Neuronal stem cell (in vitro differentiated cells): ENCODE measurements at regions not wholly inside any gene's neighbourhood (a gene's known extent, or its start where the extent isn't known, plus 50 kb on each side); places are given as distances from the start of the nearest gene placed in this dataset.

Source experiments
- DNase-seq: peaks from one replicate; pipeline ENCODE4 v3.0.0-alpha.2; 2013; ENCODE audit warnings: low spot score
- H2AFZ ChIP-seq: one replicate; pipeline ENCODE4 v1.6.1; 2013; ENCODE audit warnings: mild to moderate bottlenecking, low read length, inconsistent platforms
- H2AK5ac ChIP-seq: 2 replicates; pipeline ENCODE4 v1.6.1; 2013; ENCODE audit warnings: low read depth, mild to moderate bottlenecking, inconsistent platforms, low read length, moderate library complexity, mixed read lengths
- H2BK120ac ChIP-seq: 2 replicates; pipeline ENCODE4 v1.6.1; 2013; ENCODE audit warnings: low read depth, mild to moderate bottlenecking, inconsistent platforms, low read length, moderate library complexity, mixed read lengths
- H2BK12ac ChIP-seq: one replicate; pipeline ENCODE4 v1.6.1; 2013; ENCODE audit warnings: low read length, inconsistent platforms
- H2BK15ac ChIP-seq: 2 replicates; pipeline ENCODE4 v1.6.1; 2013; ENCODE audit warnings: mild to moderate bottlenecking, low read length, inconsistent platforms, mixed read lengths
- H2BK5ac ChIP-seq: one replicate; pipeline ENCODE4 v1.6.1; 2013; ENCODE audit warnings: inconsistent platforms, mild to moderate bottlenecking, low read length, moderate library complexity
- H3K14ac ChIP-seq: one replicate; pipeline ENCODE4 v1.6.1; 2013; ENCODE audit warnings: low read length, inconsistent platforms
- H3K18ac ChIP-seq: 2 replicates; pipeline ENCODE4 v1.6.1; 2013; ENCODE audit warnings: low read length, inconsistent platforms
- H3K23ac ChIP-seq: 2 replicates; pipeline ENCODE4 v1.6.1; 2013; ENCODE audit warnings: low read depth, mild to moderate bottlenecking, mixed read lengths, low read length, inconsistent platforms; ENCODE audit not compliant: poor library complexity
- H3K27ac ChIP-seq: replicated peaks from 3 replicates; pipeline ENCODE4 v1.5.1; 2013; ENCODE audit warnings: low read length, inconsistent platforms
- H3K27me3 ChIP-seq, 3 experiments: 2 replicates each; pipeline ENCODE4 v1.6.1; 2013; ENCODE audit warnings: low read length in 3 of 3, mild to moderate bottlenecking in 2 of 3, inconsistent platforms in 1 of 3, low read depth in 1 of 3, mixed read lengths in 1 of 3, moderate library complexity in 1 of 3; ENCODE audit not compliant: control insufficient read depth in 3 of 3, insufficient read depth in 3 of 3
- H3K36me3 ChIP-seq, 2 donors: replicated peaks in 1 of 2; 2 replicates each; pipeline ENCODE4 v1.6.1; 2013; ENCODE audit warnings: low read length in 2 of 2; ENCODE audit not compliant: control insufficient read depth in 2 of 2, insufficient read depth in 2 of 2
- H3K4ac ChIP-seq: 2 replicates; pipeline ENCODE4 v1.6.1; 2013; ENCODE audit warnings: inconsistent platforms, mild to moderate bottlenecking, low read length, moderate library complexity
- H3K4me1 ChIP-seq, 2 donors: 1 replicate in 1 of 2; 2 replicates in 1 of 2; pipeline ENCODE4 v1.6.1; 2013; ENCODE audit warnings: low read length in 2 of 2, low read depth in 1 of 2; ENCODE audit not compliant: control insufficient read depth in 2 of 2, insufficient read depth in 1 of 2
- H3K4me2 ChIP-seq: one replicate; pipeline ENCODE4 v1.6.1; 2013; ENCODE audit warnings: mild to moderate bottlenecking, low read length, inconsistent platforms; ENCODE audit not compliant: insufficient read depth, poor library complexity, severe bottlenecking
- H3K4me3 ChIP-seq, 2 donors: 2 replicates each; pipeline ENCODE4 v1.5.1; 2013; ENCODE audit warnings: low read length in 2 of 2, mild to moderate bottlenecking in 2 of 2, inconsistent platforms in 1 of 2, moderate library complexity in 1 of 2
- H3K79me1 ChIP-seq: one replicate; pipeline ENCODE4 v1.6.1; 2013; ENCODE audit warnings: low read depth, mild to moderate bottlenecking, inconsistent platforms, low read length, moderate library complexity
- H3K9ac ChIP-seq: one replicate; pipeline ENCODE4 v1.6.1; 2013; ENCODE audit warnings: mild to moderate bottlenecking, low read depth, low read length, inconsistent platforms; ENCODE audit not compliant: poor library complexity
- H3K9me3 ChIP-seq, 2 donors: replicated peaks in 1 of 2; 2 replicates each; pipeline versions ENCODE3 to v1.6.1; 2013; ENCODE audit warnings: low read length in 2 of 2, mild to moderate bottlenecking in 2 of 2, inconsistent platforms in 1 of 2, low read depth in 1 of 2, mixed read lengths in 1 of 2, moderate library complexity in 1 of 2; ENCODE audit not compliant: control insufficient read depth in 2 of 2, insufficient read depth in 1 of 2
- H4K8ac ChIP-seq: one replicate; pipeline ENCODE4 v1.6.1; 2013; ENCODE audit warnings: low read depth, mild to moderate bottlenecking, inconsistent platforms, low read length, moderate library complexity
- H4K91ac ChIP-seq: one replicate; pipeline ENCODE4 v1.6.1; 2013; ENCODE audit warnings: low read length, low read depth, mild to moderate bottlenecking, inconsistent platforms; ENCODE audit not compliant: poor library complexity
- WGBS, 2 donors: extraction: QIAGEN DNeasy Blood & Tissue Kit; methylation state at CpG; one replicate each; pipeline ENCODE4 v1.1.7; 2013; ENCODE audit warnings: missing lambda C conversion rate in 2 of 2, mixed read lengths in 1 of 2; ENCODE audit not compliant: insufficient read length in 2 of 2, insufficient replicate concordance in 1 of 2; ENCODE audit errors: extremely low coverage in 2 of 2; 5-methylcytosine and 5-hydroxymethylcytosine counted together

- 86 to 100% methylated on average over 1 to 2 of the region's 3 CpGs for WGBS, 2 donors
These were observed 445.5 kb downstream of the GABRG2 start for GRCh38 chr5:162512935-162513565.

GRCh38 chr5:162514116-162514515, 446.5 kb downstream of the GABRG2 start:
- no peak overlapping the region for H2BK15ac ChIP-seq
- no peak overlapping the region for H4K91ac ChIP-seq
- H2AK5ac ChIP-seq: no peak overlapping the region
- H3K4me3 ChIP-seq: no peak overlapping the region
- H3K4me1 ChIP-seq: no peaks in the 10 kb centered on the region
- H2AFZ ChIP-seq: no peak overlapping the region
- H3K9ac ChIP-seq: no peak overlapping the region
- H3K18ac ChIP-seq: no peak overlapping the region
- no peak overlapping the region for H4K8ac ChIP-seq
- H3K23ac ChIP-seq: no peak overlapping the region
- no peak overlapping the region for H3K4me2 ChIP-seq
- no peak overlapping the region for H3K14ac ChIP-seq
- no peaks in the 10 kb centered on the region for H3K79me1 ChIP-seq
- H3K4ac ChIP-seq: no peak overlapping the region
- no peak overlapping the region for H2BK5ac ChIP-seq
- H2BK120ac ChIP-seq: no peak overlapping the region
- no peaks in the 10 kb centered on the region for H3K27me3 ChIP-seq
- no peak for DNase-seq
- H2BK12ac ChIP-seq: no peak overlapping the region
- no peak overlapping the region for H3K27ac ChIP-seq
- no peaks in the 10 kb centered on the region for H3K36me3 ChIP-seq
- WGBS, 2 donors: no CpG with 5 or more reads among the region's 2 CpGs
- no peaks in the 10 kb centered on the region for H3K9me3 ChIP-seq

More at GRCh38 chr5:162512935-162513565, 445.5 kb downstream of the GABRG2 start:
- H3K9ac ChIP-seq: no peak overlapping the region
- no peak overlapping the region for H2BK120ac ChIP-seq
- no peaks in the 10 kb centered on the region for H3K79me1 ChIP-seq
- H4K8ac ChIP-seq: no peak overlapping the region
- no peak overlapping the region for H3K18ac ChIP-seq
- no peaks in the 10 kb centered on the region for H3K36me3 ChIP-seq
- no peaks in the 10 kb centered on the region for H3K4me1 ChIP-seq
- DNase-seq: no peak
- no peak overlapping the region for H4K91ac ChIP-seq
- no peak overlapping the region for H2AK5ac ChIP-seq
- no peak overlapping the region for H2BK5ac ChIP-seq
- no peak overlapping the region for H3K27ac ChIP-seq
- H3K4me3 ChIP-seq: no peak overlapping the region
- H3K23ac ChIP-seq: no peak overlapping the region
- H3K27me3 ChIP-seq: no peaks in the 10 kb centered on the region
- H3K9me3 ChIP-seq: no peaks in the 10 kb centered on the region
- H2BK15ac ChIP-seq: no peak overlapping the region
- no peak overlapping the region for H2BK12ac ChIP-seq
- no peak overlapping the region for H3K4me2 ChIP-seq
- no peak overlapping the region for H2AFZ ChIP-seq
- H3K14ac ChIP-seq: no peak overlapping the region
- H3K4ac ChIP-seq: no peak overlapping the region

GRCh38 chr5:162520878-162521277, 453.3 kb downstream of the GABRG2 start:
- no peak overlapping the region for H3K14ac ChIP-seq
- no peak overlapping the region for H3K9ac ChIP-seq
- no peak overlapping the region for H3K23ac ChIP-seq
- H3K36me3 ChIP-seq: no peaks in the 10 kb centered on the region
- H3K79me1 ChIP-seq: no peaks in the 10 kb centered on the region
- H4K8ac ChIP-seq: no peak overlapping the region
- no CpG with 5 or more reads among the region's 1 CpG for WGBS, 2 donors
- H2AK5ac ChIP-seq: no peak overlapping the region
- no peak overlapping the region for H3K4me2 ChIP-seq
- H3K27me3 ChIP-seq: no peaks in the 10 kb centered on the region
- no peak overlapping the region for H4K91ac ChIP-seq
- no peak overlapping the region for H3K4me3 ChIP-seq
- no peak overlapping the region for H2BK15ac ChIP-seq
- H2BK120ac ChIP-seq: no peak overlapping the region
- DNase-seq: no peak
- H2BK5ac ChIP-seq: no peak overlapping the region
- no peaks in the 10 kb centered on the region for H3K9me3 ChIP-seq
- H2AFZ ChIP-seq: no peak overlapping the region
- H3K4ac ChIP-seq: no peak overlapping the region
- no peak overlapping the region for H2BK12ac ChIP-seq
- H3K4me1 ChIP-seq: no peaks in the 10 kb centered on the region
- no peak overlapping the region for H3K27ac ChIP-seq
- H3K18ac ChIP-seq: no peak overlapping the region

- Histone ChIP-seq H2AFZ (no peak overlapping the region), H3K4me2 (no peak overlapping the region), H3K9ac (no peak overlapping the region), H3K9me3 (no peaks in the 10 kb centered on the region), H3K23ac (no peak overlapping the region), H3K18ac (no peak overlapping the region), H2BK12ac (no peak overlapping the region), H3K4me3 (no peak overlapping the region), H3K79me1 (no peaks in the 10 kb centered on the region), H3K27ac (no peak overlapping the region), H3K4ac (no peak overlapping the region), H4K8ac (no peak overlapping the region), H3K27me3 (no peaks in the 10 kb centered on the region), H2AK5ac (no peak overlapping the region), H2BK120ac (no peak overlapping the region), H3K36me3 (no peaks in the 10 kb centered on the region), H2BK5ac (no peak overlapping the region), H3K4me1 (no peaks in the 10 kb centered on the region), H2BK15ac (no peak overlapping the region), H4K91ac (no peak overlapping the region), H3K14ac (no peak overlapping the region)
- no peak for DNase-seq
- no CpG with 5 or more reads among the region's 1 CpG for WGBS, 2 donors
These were observed 461.6 kb downstream of the GABRG2 start for GRCh38 chr5:162529209-162529608.
